ENCODE measurements at regions not wholly inside any gene's neighbourhood (a gene's known extent, or its start where the extent isn't known, plus 50 kb on each side); places are given as distances from the start of the nearest gene placed in this dataset.
"Not testable (repeated sequence)": the region's sequence is repeated elsewhere in the genome, so short reads cannot be mapped to it uniquely, and the experiment has no call there.

DNA sequence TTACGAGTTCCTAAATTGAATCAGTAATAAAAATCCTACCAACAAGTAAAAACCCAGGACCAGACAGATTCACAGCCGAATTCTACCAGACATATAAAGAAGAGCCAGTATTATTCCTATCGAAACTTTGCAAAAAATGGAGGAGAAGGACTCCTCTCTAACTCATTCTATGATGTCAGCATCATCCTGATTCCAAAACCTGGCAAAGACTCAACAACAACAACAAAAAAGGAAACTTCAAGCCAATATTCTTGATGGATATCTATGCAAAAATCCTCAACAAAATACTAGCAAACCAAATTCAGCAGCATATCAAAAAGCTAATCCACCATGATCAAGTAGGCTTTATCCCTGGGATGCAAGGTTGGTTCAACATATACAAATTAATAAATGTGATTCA, 84.6 kb upstream of the ADRB2 start:
- not testable (repeated sequence) for DNase-seq (ENCODE audit: low read depth)

DNA sequence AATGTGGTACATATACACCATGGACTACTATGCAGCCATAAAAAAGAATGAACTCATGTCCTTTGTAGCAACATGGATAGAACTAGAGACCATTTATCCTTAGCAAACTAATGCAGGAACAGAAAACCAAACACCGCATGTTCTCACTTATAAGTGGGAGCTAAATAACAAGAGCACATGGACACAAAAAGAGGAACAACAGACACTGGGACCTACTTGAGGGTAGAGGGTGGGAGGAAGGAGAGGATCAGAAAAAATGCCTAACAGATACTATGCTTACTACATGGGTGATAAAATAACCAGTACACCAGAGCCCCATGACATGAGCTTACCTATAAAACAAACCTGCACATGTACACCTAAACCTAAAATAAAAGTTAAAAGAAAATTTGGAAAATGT, 82.0 kb upstream of the ADRB2 start:
- DNase-seq (ENCODE audit: low read depth), result not testable (repeated sequence)

DNA sequence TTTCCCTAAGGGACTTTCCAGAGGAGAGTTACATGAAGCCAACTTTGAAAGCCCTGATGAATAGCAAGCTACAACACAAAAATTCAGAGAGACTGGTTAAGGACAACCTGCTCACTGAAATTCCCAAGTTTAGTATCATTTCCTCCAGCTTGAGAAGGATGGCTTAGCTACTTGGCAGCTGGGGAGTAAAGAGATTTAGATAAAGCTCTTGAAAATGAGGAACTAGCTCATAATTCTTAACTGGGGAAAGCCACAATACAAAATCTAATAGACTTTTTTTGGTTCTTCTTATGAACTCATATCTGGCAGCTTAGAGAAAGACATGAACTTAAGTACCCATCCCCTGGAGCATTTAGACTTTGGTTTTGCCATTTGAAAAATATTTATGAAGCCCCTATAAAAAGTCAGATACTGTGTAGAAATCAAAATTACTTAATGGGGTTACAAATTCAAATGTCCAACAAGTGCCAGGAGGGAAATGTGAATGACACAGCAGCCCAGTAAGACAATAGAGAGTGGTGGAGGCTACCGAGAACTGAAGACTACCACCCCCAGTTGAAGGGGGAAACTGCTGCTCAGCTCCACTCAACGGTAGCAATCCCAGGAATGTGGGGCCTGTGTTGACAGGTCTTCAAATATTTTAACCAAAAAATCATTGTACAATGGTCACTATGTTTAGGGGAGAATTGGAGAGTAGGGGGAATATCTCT, 79.4 kb upstream of the ADRB2 start:
- DNase-seq (ENCODE audit: low read depth), result no peak

DNA sequence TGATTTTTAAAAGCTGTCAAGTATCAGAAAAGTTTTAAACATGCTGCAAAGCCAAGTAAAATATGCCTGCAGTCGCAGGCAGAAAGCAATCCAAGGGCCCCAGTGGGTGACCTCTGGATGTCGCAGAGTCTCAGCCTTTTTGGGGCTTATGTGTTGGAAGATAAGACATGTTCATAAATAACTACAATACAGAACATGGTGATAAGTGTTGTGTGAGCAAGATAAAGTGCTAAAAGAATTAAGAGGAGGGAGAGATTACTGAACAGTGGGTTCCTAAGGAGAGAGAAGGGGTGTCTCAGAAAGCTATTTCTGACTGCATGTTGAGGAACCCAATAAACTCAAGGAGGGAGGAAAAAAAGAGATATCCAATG, 78.9 kb upstream of the ADRB2 start:
- no peak for DNase-seq (ENCODE audit: low read depth)

DNA sequence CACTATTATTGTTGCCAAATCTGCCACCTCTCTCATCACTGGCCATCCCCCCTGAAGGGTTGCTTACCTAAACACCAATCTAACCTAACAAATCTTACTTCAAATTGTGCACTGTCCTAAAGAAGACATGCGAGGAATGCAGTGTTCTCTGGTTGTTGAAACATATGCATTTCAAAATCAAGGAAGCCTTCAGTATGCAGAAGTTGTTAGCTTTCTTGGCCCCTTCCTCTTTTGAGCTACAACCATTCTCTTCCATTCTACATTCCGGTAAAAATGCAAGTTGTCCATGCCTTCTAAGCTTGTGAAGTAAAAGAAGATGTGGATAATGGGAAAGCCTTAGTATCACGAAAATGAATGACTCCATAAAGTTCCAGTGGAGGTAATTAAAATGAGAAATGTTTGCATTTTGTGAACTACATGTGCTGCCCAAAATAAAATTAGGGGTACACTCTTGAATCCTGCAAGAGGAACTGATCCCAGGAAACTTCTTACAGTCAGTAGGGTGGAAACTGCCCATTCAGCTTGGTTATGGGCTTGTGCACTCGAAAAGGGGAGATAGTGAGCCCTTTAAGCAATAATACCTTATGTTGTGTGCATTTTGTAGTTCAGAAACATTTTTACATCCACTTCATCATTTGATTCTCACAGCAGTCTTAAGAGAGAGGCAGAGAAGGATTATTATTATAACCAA, 77.6 kb upstream of the ADRB2 start:
- DNase-seq (ENCODE audit: low read depth), result no peak

DNA sequence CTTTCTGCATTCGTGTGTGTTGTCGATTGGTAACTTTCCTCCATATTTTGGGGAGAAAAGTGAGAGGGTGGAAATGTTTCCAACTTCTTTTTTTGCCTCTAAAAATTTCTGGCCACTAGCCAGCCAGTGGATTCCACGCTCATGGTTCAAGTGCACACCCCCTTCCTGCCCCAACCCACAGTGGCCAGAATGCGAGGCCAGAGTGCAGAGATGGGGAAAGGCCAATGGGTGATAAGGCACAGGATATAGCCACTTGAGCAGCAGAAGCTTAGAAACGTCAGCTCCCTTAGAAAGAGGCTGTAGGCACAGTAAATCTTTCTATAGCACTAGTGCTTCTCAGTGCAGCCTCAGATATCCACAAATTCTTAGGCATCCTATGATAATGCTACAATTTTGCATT, 75.8 kb upstream of the ADRB2 start:
- no peak for DNase-seq (ENCODE audit: low read depth)

DNA sequence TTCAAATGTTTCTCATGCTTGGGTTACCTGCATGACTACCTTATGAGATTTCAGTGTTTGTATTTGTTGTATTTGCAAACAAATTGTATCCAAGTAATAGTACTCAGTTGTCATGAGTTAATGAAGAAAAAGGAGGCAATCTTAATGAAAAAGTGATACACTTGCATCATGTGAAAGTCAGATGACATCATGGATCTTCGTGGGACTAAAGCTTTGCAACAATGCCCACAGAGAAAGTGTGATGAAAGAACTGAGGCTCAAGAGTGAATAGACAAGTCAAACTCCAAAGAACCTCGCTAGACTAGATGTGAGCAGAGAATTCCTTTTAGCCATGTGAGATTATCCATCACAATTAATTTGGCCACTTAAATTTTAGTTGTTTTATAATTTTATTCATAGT, 75.4 kb upstream of the ADRB2 start:
- no peak for DNase-seq (ENCODE audit: low read depth)

DNA sequence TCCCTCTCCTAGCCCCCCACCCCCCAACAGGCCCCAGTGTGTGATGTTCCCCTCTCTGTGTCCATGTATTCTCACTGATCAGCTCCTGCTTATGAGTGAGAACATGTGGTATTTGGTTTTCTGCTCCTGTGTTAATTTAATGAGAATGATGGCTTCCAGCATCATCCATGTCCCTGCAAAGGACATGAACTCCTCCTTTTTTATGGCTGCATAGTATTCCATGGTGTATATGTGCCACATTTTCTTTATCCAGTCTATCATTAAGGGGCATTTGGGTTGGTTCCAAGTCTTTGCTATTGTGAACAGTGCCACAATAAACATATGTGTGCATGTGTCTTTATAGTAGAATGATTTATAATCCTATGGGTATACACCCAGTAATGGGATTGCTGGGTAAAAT, 74.0 kb upstream of the ADRB2 start:
- DNase-seq (ENCODE audit: low read depth), result not testable (repeated sequence)

DNA sequence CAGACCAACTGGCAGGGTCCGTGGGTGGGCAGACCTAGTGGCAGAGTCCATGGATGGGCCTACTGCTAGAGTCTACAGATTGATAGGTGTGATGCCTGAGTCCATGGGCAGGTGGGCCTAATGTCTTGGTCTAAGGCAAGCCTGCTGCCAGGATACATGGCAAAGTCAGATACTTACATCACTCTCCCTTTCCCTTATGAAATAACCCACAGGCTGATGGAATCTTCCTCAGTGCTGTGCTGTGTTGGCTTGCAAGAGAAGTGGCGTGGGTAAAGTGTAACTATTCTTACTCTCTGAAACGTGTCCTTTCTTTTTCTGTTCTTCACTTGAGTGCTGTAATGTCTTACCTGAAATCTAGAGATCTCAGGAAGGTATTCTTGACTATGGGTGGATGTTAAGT, 67.3 kb upstream of the ADRB2 start:
- no peak for DNase-seq (ENCODE audit: low read depth)

DNA sequence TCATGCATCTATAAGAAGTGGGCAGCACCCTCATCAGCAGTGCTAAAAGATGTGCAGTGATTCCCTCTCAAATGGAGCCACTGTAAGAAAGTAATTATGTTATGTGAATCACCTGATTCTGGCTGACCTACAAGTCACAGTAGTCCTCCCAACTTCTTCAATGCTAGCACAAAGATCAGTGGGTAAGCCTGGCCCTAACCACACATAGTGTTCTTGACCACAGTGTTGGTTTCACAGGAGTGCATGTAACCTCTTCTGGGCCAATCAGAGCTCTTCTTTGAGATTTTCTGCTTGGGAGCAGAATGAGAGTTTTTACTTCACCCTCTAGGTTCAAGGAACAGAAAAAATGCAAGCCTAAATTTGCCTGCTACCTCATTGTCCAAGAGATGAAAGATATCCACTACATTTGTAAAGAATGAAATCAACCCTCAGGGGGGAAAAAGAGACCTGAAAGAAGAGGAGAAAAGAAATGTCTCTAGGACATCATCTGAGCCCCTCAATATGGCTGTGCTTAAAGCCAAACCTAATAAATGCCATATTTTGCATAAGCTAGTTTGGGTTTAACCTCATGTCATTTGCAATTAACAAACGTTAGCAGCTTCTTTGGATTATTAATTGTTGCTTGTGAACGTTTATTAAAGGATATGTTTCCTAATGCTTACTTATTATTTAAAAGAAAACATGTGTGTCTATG, 65.3 kb upstream of the ADRB2 start:
- DNase-seq (ENCODE audit: low read depth), result no peak

DNA sequence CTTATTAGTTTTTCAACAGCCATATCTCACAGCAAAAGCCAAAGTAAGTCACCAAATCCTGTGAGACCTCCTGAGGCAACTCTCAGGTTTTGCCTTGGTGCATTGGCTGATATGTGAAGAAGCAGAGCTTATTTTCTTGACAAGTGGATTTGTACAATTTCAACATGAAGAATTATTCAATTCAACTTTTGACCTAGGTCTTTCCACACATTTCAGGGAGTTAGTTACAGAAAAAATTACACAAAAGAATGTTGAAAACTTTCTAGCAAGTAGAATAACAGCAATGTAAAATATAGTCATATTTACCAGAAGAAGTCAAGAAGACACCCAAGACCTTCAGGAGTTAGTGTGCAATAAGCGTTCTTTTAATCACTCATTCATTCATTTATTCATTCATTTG, 62.4 kb upstream of the ADRB2 start:
- no peak for DNase-seq (ENCODE audit: low read depth)

DNA sequence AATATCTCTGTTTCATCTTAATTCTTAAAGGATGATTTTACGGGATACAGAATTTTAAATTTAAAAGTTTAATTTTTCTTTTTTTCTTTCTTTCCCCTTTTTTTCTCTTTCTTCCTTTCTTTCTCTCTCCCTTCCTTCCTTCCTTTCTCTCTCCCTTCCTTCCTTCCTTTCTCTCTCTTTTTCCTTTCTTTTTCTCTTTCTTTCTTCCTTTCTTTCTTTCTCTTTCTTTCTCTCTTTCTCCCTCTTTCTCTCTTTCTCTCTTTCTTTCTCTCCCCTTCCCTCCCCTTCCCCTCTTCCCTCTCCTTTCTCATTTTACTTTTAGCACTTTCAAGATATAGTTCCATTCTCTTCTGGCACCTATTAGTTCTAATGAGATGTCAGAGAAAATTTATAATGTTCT, 61.4 kb upstream of the ADRB2 start:
- DNase-seq (ENCODE audit: low read depth), result no peak

DNA sequence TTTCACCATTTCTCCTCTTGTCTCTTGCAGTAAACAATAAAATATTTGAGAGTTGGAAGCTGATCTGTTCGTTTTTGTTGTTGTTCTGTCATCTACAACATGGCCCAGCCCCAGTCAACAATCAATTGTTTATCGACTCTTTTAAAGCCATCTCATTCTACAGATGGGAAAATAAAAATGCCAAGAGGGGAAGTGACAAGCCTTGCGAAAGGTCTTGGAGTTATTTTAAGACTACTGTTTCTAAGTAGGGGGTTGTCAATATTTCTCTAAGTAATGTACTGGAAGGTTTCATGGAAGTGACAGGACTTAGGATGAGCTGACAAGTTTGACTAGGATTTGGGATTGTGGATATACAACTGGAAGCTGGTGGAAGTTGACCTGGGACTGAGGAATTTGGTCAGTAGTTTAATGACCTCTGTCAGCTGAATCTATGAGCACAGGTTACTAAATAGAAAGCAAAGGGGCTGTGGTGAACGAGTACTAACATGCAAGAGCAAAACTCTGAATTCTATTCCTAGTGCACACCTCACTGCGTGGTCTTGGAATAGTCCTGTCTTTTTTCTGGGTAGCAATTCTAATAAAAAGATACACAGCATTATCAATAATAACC, 57.5 kb upstream of the ADRB2 start:
- no peak for DNase-seq (ENCODE audit: low read depth)

DNA sequence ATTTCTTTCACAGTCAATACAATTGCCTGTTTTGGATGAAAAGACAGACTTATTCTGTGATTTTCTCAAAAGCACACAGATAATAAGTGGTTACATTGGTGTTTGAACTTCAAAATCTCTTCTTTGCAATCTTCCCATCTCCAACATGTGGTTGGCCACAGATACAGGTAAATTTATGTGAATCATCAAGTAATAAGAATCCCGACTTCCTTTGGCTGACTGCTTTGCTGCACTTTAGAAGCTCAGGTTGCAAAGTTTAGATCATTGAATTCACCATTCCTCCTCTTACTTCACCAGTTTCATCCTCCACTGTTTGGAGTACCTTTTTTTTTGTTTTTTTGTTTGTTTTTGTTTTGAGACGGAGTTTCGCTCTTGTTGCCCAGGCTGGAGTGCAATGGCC, 56.5 kb upstream of the ADRB2 start:
- DNase-seq (ENCODE audit: low read depth), result no peak

DNA sequence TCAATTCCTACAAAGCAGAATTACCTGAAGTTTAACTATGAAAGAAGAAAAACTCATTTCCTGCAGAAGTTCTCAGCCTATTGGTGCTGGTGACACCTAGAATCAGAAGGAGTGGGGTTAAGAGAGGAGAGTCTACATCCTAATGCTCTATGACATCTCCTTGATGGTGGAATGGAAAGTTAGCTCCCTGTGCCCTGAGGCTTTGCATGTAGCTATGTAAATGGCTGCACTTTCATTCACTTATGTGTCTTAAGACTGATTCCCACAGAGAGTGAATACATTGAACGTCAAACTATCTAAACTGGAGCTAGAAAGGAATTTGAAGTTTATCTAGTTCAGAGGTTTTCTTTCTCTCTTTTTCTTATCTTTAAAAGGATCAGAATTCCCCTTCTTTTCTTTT, 52.1 kb upstream of the ADRB2 start:
- DNase-seq (ENCODE audit: low read depth), result no peak

DNA sequence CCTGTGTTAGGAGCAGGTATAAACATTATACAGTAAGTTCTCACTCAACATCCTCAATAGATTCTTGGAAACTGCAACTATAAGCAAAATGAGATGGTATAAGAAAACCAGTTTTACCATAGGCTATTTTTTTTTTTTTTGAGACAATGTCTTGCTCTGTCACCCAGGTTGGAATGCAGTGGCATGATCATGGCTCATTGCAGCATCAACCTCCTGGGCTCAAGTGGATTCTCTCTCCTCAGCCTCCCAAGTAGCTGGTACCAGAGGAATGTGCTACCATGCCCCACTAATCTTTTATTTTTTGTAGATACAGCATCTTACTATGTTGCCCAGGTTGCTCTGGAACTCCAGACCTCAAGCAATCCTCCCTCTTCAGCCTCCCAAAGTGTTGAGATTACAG, 50.1 kb upstream of the ADRB2 start:
- no peak for DNase-seq (ENCODE audit: low read depth)

All from forelimb muscle (tissue), 1 donor.